GM23248 (cell line): ENCODE measurements at regions not wholly inside any gene's neighbourhood (a gene's known extent, or its start where the extent isn't known, plus 50 kb on each side); places are given as distances from the start of the nearest gene placed in this dataset.

Experiments used
- EZH2 ChIP-seq: fragments of 200-600 bp; sonication (generic); IDR thresholded peaks from 2 replicates; pipeline ENCODE4 v1.6.1; 2018; ENCODE audit warnings: antibody characterized with exemption, mild to moderate bottlenecking; ENCODE audit not compliant: insufficient read depth, poor library complexity, severe bottlenecking
- EZH2phosphoT487 ChIP-seq: fragments of 200-600 bp; sonication (generic); IDR thresholded peaks from 2 replicates; pipeline ENCODE4 v1.6.1; 2018; ENCODE audit warnings: antibody characterized with exemption, moderate library complexity, mild to moderate bottlenecking, low read depth; ENCODE audit not compliant: insufficient read depth

GRCh38 chr13:71244161-71244560 is 622.8 kb downstream of the DACH1 start:
- TF ChIP-seq EZH2 = no peak
- TF ChIP-seq EZH2phosphoT487 = no peak
